Activated naive CD4-positive, alpha-beta T cell treated with anti-CD3 and anti-CD28 coated beads, Interleukin-2, amount 10 ng/mL, durations not matched to agents 7 days and 5 days (primary cell): ENCODE measurements at regions not wholly inside any gene's neighbourhood (a gene's known extent, or its start where the extent isn't known, plus 50 kb on each side); places are given as distances from the start of the nearest gene placed in this dataset.

Experiments used
- CTCF ChIA-PET: fragments of 350-600 bp; sonication (Branson Sonifier 250); formaldehyde crosslinking; loops from one replicate; lab custom pipeline; 2021; ENCODE audit warnings: antibody characterized with exemption; lab: Charles Lee
- DNase-seq: peaks from one replicate; pipeline ENCODE4 v3.0.0-alpha.2; 2020
- H3K27ac Mint-ChIP-seq: one replicate; pipeline ENCODE4 v1.8.0; 2021; ENCODE audit warnings: mild to moderate bottlenecking, moderate library complexity, mixed read lengths
- H3K27me3 Mint-ChIP-seq: one replicate; pipeline ENCODE4 v1.8.0; 2021; ENCODE audit warnings: mild to moderate bottlenecking, mixed read lengths
- H3K36me3 Mint-ChIP-seq: one replicate; pipeline ENCODE4 v1.8.0; 2021; ENCODE audit warnings: mixed read lengths
- H3K4me1 Mint-ChIP-seq: one replicate; pipeline ENCODE4 v1.8.0; 2021; ENCODE audit warnings: mixed read lengths
- H3K4me3 Mint-ChIP-seq: one replicate; pipeline ENCODE4 v1.8.0; 2021; ENCODE audit warnings: mild to moderate bottlenecking, moderate library complexity, mixed read lengths
- H3K9me3 Mint-ChIP-seq: one replicate; pipeline ENCODE4 v1.8.0; 2021; ENCODE audit warnings: mixed read lengths

DNA sequence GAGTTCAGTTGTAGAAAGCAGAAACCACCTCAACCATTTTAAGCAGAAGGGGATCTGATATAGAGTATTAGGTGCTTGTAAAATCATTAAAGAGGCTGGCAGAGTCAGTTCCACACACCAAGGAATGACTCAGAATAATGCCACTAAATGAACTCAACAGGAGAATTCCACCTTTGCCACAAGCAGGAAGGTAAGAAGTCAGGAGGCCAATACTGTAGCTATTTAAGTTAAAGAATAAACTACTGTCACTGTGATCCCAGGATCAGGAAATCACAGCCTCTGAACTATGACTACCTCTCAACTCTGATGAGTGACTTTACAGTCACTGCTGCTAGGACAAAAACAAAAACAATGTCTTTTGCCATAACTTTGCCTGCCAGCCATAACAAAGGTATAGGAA is 52.5 kb upstream of the PRMT6 start:
- H3K4me1 Mint-ChIP-seq: no peaks in the 10 kb centered on the region
- H3K36me3 Mint-ChIP-seq: no peaks in the 10 kb centered on the region
- no peaks in the 10 kb centered on the region for H3K27me3 Mint-ChIP-seq
- no peak overlapping the region for H3K27ac Mint-ChIP-seq
- H3K9me3 Mint-ChIP-seq: no peaks in the 10 kb centered on the region
- H3K4me3 Mint-ChIP-seq: no peak overlapping the region
- CTCF ChIA-PET: no interaction called here
- no peak for DNase-seq

DNA sequence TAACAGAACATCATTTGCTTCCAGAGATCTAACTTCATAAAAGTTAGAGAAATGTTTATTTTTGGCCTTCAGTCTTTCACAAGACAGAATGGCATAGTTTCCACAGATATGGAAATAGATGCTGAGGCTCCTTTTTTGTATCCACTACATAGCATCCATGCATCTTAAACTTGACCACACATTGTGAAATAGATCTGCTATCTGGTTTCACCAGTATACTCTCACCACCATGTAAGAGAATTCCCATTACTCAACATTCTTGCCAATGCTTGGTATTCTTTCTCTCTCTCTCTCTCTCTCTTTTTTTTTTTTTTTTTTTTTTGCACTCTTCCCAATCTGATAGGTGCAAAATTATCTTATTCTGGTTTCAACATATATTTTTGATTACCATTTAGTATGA is 52.1 kb upstream of the PRMT6 start:
- Mint-ChIP-seq H3K9me3 (no peaks in the 10 kb centered on the region), H3K36me3 (no peaks in the 10 kb centered on the region), H3K27me3 (no peaks in the 10 kb centered on the region), H3K4me1 (no peaks in the 10 kb centered on the region), H3K27ac (no peak overlapping the region), H3K4me3 (no peak overlapping the region)
- CTCF ChIA-PET: no interaction called here
- DNase-seq: no peak
